Activated T-helper 1 cell treated with anti-CD3 and anti-CD28 coated beads, Interleukin-12 subunit alpha, Interleukin-12 subunit beta, Interleukin-2, Interleukin-4 antibody, amounts not matched to agents 30 ng/mL and 10 ng/mL and 1 ng/mL, durations not matched to agents 14 hours and 24 hours and 36 hours (primary cell): ENCODE measurements at regions not wholly inside any gene's neighbourhood (a gene's known extent, or its start where the extent isn't known, plus 50 kb on each side); places are given as distances from the start of the nearest gene placed in this dataset.

ENCODE experiments used
- DNase-seq: peaks from one replicate; pipeline ENCODE4 v3.0.0; 2021; ENCODE audit warnings: low spot score
- H3K27ac Mint-ChIP-seq: one replicate; pipeline ENCODE4 v1.8.0; 2021; ENCODE audit warnings: mild to moderate bottlenecking, mixed read lengths
- H3K27me3 Mint-ChIP-seq: one replicate; pipeline ENCODE4 v1.8.0; 2022; ENCODE audit warnings: mild to moderate bottlenecking, moderate library complexity, mixed read lengths; ENCODE audit not compliant: insufficient read depth
- H3K36me3 Mint-ChIP-seq: one replicate; pipeline ENCODE4 v1.8.0; 2021; ENCODE audit warnings: low read depth, mixed read lengths
- H3K4me1 Mint-ChIP-seq: one replicate; pipeline ENCODE4 v1.8.0; 2021; ENCODE audit warnings: low read depth, mixed read lengths
- H3K4me3 Mint-ChIP-seq: one replicate; pipeline ENCODE4 v1.8.0; 2021; ENCODE audit warnings: mild to moderate bottlenecking, moderate library complexity, mixed read lengths
- H3K9me3 Mint-ChIP-seq: one replicate; pipeline ENCODE4 v1.8.0; 2021; ENCODE audit warnings: mixed read lengths
- intact Hi-C: fragments of 100-400 bp; cut with micrococcal nuclease; formaldehyde crosslinking; loops from one replicate; pipeline ENCODE4 v1.15.1; 2024

- no peaks in the 10 kb centered on the region for H3K27me3 Mint-ChIP-seq
- H3K4me3 Mint-ChIP-seq, result no peak overlapping the region
- no peak overlapping the region for H3K27ac Mint-ChIP-seq
- intact Hi-C loops, result no loop called here
- H3K4me1 Mint-ChIP-seq, result no peaks in the 10 kb centered on the region
- H3K9me3 Mint-ChIP-seq, result peaks cover 13% of the 10 kb centered on the region
- H3K36me3 Mint-ChIP-seq, result no peaks in the 10 kb centered on the region
- DNase-seq, result no peak
These were observed 164.7 kb upstream of the SH3BP4 start for GRCh38 chr2:234787114-234787513.

GRCh38 chr2:234773764-234774409 lies 177.9 kb upstream of the SH3BP4 start:
- intact Hi-C loops, result no loop called here
- no peak for DNase-seq
- Mint-ChIP-seq H3K4me3 (no peak overlapping the region), H3K27ac (no peak overlapping the region), H3K4me1 (no peaks in the 10 kb centered on the region), H3K9me3 (no peaks in the 10 kb centered on the region), H3K36me3 (no peaks in the 10 kb centered on the region), H3K27me3 (no peaks in the 10 kb centered on the region)

- intact Hi-C loops, result no loop called here
- no peak overlapping the region for H3K27ac Mint-ChIP-seq
- no peaks in the 10 kb centered on the region for H3K4me1 Mint-ChIP-seq
- no peaks in the 10 kb centered on the region for H3K9me3 Mint-ChIP-seq
- H3K36me3 Mint-ChIP-seq, result no peaks in the 10 kb centered on the region
- no peaks in the 10 kb centered on the region for H3K27me3 Mint-ChIP-seq
- H3K4me3 Mint-ChIP-seq, result no peak overlapping the region
- no peak for DNase-seq
These were observed 178.7 kb upstream of the SH3BP4 start for GRCh38 chr2:234773129-234773528.

- Mint-ChIP-seq H3K27me3 (no peaks in the 10 kb centered on the region), H3K4me1 (no peaks in the 10 kb centered on the region), H3K9me3 (no peaks in the 10 kb centered on the region), H3K36me3 (no peaks in the 10 kb centered on the region), H3K4me3 (no peak overlapping the region), H3K27ac (no peak overlapping the region)
- DNase-seq, result no peak
- intact Hi-C loops, result no loop called here
These were observed 179.1 kb upstream of the SH3BP4 start for GRCh38 chr2:234772733-234773060.

- H3K27ac Mint-ChIP-seq, result no peak overlapping the region
- H3K4me3 Mint-ChIP-seq, result no peak overlapping the region
- H3K36me3 Mint-ChIP-seq, result no peaks in the 10 kb centered on the region
- no peaks in the 10 kb centered on the region for H3K9me3 Mint-ChIP-seq
- no peak for DNase-seq
- intact Hi-C loops, result no loop called here
- no peaks in the 10 kb centered on the region for H3K4me1 Mint-ChIP-seq
- H3K27me3 Mint-ChIP-seq, result no peaks in the 10 kb centered on the region
These were observed 179.7 kb upstream of the SH3BP4 start for GRCh38 chr2:234771980-234772732.

GRCh38 chr2:234771176-234771575 lies 180.6 kb upstream of the SH3BP4 start:
- intact Hi-C loops, result no loop called here
- Mint-ChIP-seq H3K36me3 (no peaks in the 10 kb centered on the region), H3K4me1 (no peaks in the 10 kb centered on the region), H3K27me3 (no peaks in the 10 kb centered on the region), H3K4me3 (no peak overlapping the region), H3K9me3 (no peaks in the 10 kb centered on the region), H3K27ac (no peak overlapping the region)
- DNase-seq, result no peak

- Mint-ChIP-seq H3K4me3 (no peak overlapping the region), H3K4me1 (no peaks in the 10 kb centered on the region), H3K27ac (no peak overlapping the region), H3K36me3 (no peaks in the 10 kb centered on the region), H3K9me3 (no peaks in the 10 kb centered on the region), H3K27me3 (no peaks in the 10 kb centered on the region)
- DNase-seq, result no peak
- intact Hi-C loops, result no loop called here
These were observed 181.1 kb upstream of the SH3BP4 start for GRCh38 chr2:234770715-234771141.

GRCh38 chr2:234770031-234770506 lies 181.7 kb upstream of the SH3BP4 start:
- Mint-ChIP-seq H3K36me3 (no peaks in the 10 kb centered on the region), H3K27ac (no peak overlapping the region), H3K4me3 (no peak overlapping the region), H3K27me3 (no peaks in the 10 kb centered on the region), H3K4me1 (no peaks in the 10 kb centered on the region), H3K9me3 (no peaks in the 10 kb centered on the region)
- intact Hi-C loops, result no loop called here
- no peak for DNase-seq

- H3K27me3 Mint-ChIP-seq, result no peaks in the 10 kb centered on the region
- H3K27ac Mint-ChIP-seq, result no peak overlapping the region
- H3K36me3 Mint-ChIP-seq, result no peaks in the 10 kb centered on the region
- intact Hi-C loops, result no loop called here
- no peak for DNase-seq
- no peak overlapping the region for H3K4me3 Mint-ChIP-seq
- H3K4me1 Mint-ChIP-seq, result no peaks in the 10 kb centered on the region
- H3K9me3 Mint-ChIP-seq, result no peaks in the 10 kb centered on the region
These were observed 183.1 kb upstream of the SH3BP4 start for GRCh38 chr2:234768608-234769196.

GRCh38 chr2:234765279-234765678 lies 186.5 kb upstream of the SH3BP4 start:
- no peak for DNase-seq
- Mint-ChIP-seq H3K36me3 (no peaks in the 10 kb centered on the region), H3K27me3 (no peaks in the 10 kb centered on the region), H3K4me1 (no peaks in the 10 kb centered on the region), H3K9me3 (peaks cover 5% of the 10 kb centered on the region), H3K27ac (no peak overlapping the region), H3K4me3 (no peak overlapping the region)
- intact Hi-C loops, result no loop called here

- DNase-seq, result no peak
- Mint-ChIP-seq H3K36me3 (no peaks in the 10 kb centered on the region), H3K4me1 (no peaks in the 10 kb centered on the region), H3K9me3 (peaks cover 5% of the 10 kb centered on the region), H3K4me3 (no peak overlapping the region), H3K27me3 (no peaks in the 10 kb centered on the region), H3K27ac (no peak overlapping the region)
- intact Hi-C loops, result no loop called here
These were observed 187.4 kb upstream of the SH3BP4 start for GRCh38 chr2:234764372-234764771.

GRCh38 chr2:234763002-234763873 lies 188.6 kb upstream of the SH3BP4 start:
- DNase-seq, result no peak
- no peak overlapping the region for H3K4me3 Mint-ChIP-seq
- intact Hi-C loops, result no loop called here
- no peaks in the 10 kb centered on the region for H3K27me3 Mint-ChIP-seq
- H3K36me3 Mint-ChIP-seq, result no peaks in the 10 kb centered on the region
- no peak overlapping the region for H3K27ac Mint-ChIP-seq
- peaks cover 5% of the 10 kb centered on the region for H3K9me3 Mint-ChIP-seq
- H3K4me1 Mint-ChIP-seq, result no peaks in the 10 kb centered on the region

GRCh38 chr2:234761910-234762309 lies 189.9 kb upstream of the SH3BP4 start:
- peaks cover 5% of the 10 kb centered on the region for H3K9me3 Mint-ChIP-seq
- intact Hi-C loops, result no loop called here
- no peak overlapping the region for H3K4me3 Mint-ChIP-seq
- no peak for DNase-seq
- no peaks in the 10 kb centered on the region for H3K36me3 Mint-ChIP-seq
- H3K27ac Mint-ChIP-seq, result no peak overlapping the region
- no peaks in the 10 kb centered on the region for H3K4me1 Mint-ChIP-seq
- H3K27me3 Mint-ChIP-seq, result no peaks in the 10 kb centered on the region
